Thymus (tissue), 11 donors: ENCODE measurements at regions not wholly inside any gene's neighbourhood (a gene's known extent, or its start where the extent isn't known, plus 50 kb on each side); places are given as distances from the start of the nearest gene placed in this dataset.
"Not testable (repeated sequence)": the region's sequence is repeated elsewhere in the genome, so short reads cannot be mapped to it uniquely, and the experiment has no call there.

Experiments
- DNase-seq, 9 donors: peaks; one replicate each; pipeline ENCODE4 v3.0.0-alpha.2; 2013; ENCODE audit warnings: low spot score in 9 of 9, low read depth in 6 of 9, missing footprints in 1 of 9
- H3K27ac ChIP-seq, 2 donors: one replicate each; pipeline ENCODE4 v1.5.1; 2013; ENCODE audit warnings: control low read depth in 1 of 2, low read depth in 1 of 2, low read length in 1 of 2, mild to moderate bottlenecking in 1 of 2, moderate library complexity in 1 of 2
- H3K27me3 ChIP-seq, 2 donors: one replicate each; pipeline ENCODE4 v1.5.1; 2013; ENCODE audit warnings: low read length in 1 of 2; ENCODE audit not compliant: control insufficient read depth in 2 of 2, insufficient read depth in 1 of 2
- H3K36me3 ChIP-seq, 2 donors: one replicate each; pipeline ENCODE4 v1.5.1; 2013; ENCODE audit warnings: low read length in 1 of 2, mild to moderate bottlenecking in 1 of 2, moderate library complexity in 1 of 2; ENCODE audit not compliant: control insufficient read depth in 2 of 2, insufficient read depth in 2 of 2
- H3K4me1 ChIP-seq, 2 donors: one replicate each; pipeline ENCODE4 v1.5.1; 2013; ENCODE audit warnings: low read length in 2 of 2; ENCODE audit not compliant: control insufficient read depth in 2 of 2, insufficient read depth in 2 of 2
- H3K4me3 ChIP-seq, 2 donors: one replicate each; pipeline ENCODE4 v1.5.1; 2013; ENCODE audit warnings: low read length in 2 of 2, control low read depth in 1 of 2, mild to moderate bottlenecking in 1 of 2
- H3K9me3 ChIP-seq, 2 donors: one replicate each; pipeline ENCODE4 v1.5.1; 2013; ENCODE audit warnings: low read length in 1 of 2, mild to moderate bottlenecking in 1 of 2; ENCODE audit not compliant: control insufficient read depth in 2 of 2, insufficient read depth in 1 of 2
- WGBS: extraction: QIAGEN DNeasy Blood & Tissue Kit; methylation state at CpG from one replicate; pipeline ENCODE4 v1.1.7; 2013; 5-methylcytosine and 5-hydroxymethylcytosine counted together
- donor health status: healthy.

DNA sequence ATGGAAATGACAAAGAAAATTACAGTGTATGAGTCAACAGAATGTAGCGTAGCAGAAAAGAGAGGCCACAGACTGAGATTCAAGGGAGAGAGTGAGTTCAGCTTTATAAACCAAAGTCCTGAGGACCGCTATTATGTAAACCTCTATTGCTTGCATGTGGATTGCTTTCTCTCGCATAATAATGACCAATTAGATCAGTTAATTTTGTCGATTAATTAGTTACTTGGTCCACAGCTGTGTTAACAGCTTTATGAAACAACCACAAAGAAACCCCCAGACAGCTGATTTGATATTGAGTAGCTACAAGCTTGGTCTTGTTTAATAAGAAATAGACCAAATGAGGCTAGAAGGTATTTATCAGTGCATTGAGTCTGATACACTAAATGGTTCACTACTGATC is 291.8 kb upstream of the ERCC4 start:
- no peak for DNase-seq
- no peak overlapping the region for H3K4me3 ChIP-seq
- no peaks in the 10 kb centered on the region for H3K27me3 ChIP-seq
- no peaks in the 10 kb centered on the region for H3K4me1 ChIP-seq
- 98% methylated on average over 4 of the region's 4 CpGs for WGBS
- H3K9me3 ChIP-seq = no peaks in the 10 kb centered on the region
- H3K27ac ChIP-seq = no peak overlapping the region
- H3K36me3 ChIP-seq = no peaks in the 10 kb centered on the region

DNA sequence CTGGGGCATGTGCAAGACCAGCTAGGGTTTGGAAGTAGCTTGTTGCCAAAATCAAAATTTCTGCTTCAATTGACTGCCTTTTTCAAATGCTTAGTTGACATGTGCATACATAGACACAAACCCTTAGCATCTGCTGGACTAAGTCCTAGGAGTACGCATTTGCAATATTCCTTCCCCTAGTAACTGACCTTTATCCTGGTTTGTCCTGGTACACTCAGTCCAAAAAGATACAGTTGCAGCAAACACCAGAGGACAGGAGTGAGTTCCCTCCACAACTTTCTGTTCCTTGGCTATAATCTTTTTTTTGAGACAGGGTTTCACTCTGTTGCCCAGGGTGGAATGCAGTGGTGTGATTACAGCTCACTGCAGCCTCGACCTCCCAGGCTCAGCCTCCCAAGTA is 290.2 kb upstream of the ERCC4 start:
- Histone ChIP-seq H3K27me3 (no peaks in the 10 kb centered on the region), H3K9me3 (no peaks in the 10 kb centered on the region), H3K36me3 (no peaks in the 10 kb centered on the region), H3K4me3 (no peak overlapping the region), H3K4me1 (no peaks in the 10 kb centered on the region), H3K27ac (no peak overlapping the region)
- no peak for DNase-seq
- 74% methylated on average over 2 of the region's 2 CpGs for WGBS

DNA sequence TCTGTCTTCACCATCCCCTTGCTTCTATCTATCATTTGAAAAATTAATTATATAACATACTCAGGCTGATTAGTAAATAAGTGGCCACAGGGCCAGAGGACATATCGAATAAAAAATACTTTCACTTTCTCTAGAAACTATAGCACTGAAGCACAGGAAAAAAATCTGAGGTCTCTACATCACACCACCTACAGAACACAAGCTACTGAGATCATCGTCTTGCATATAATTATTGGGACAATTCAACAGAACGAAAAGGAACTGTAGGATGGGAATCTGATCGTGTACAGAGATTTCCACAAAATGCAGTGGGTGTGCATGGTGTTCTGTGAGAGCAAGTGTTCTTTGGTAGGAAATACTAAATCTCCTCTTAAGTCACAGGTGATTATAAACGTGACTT is 289.6 kb upstream of the ERCC4 start:
- Histone ChIP-seq H3K4me1 (no peaks in the 10 kb centered on the region), H3K9me3 (no peaks in the 10 kb centered on the region), H3K36me3 (no peaks in the 10 kb centered on the region), H3K27me3 (no peaks in the 10 kb centered on the region), H3K4me3 (no peak overlapping the region), H3K27ac (no peak overlapping the region)
- no peak for DNase-seq
- 65% methylated on average over 5 of the region's 5 CpGs for WGBS

DNA sequence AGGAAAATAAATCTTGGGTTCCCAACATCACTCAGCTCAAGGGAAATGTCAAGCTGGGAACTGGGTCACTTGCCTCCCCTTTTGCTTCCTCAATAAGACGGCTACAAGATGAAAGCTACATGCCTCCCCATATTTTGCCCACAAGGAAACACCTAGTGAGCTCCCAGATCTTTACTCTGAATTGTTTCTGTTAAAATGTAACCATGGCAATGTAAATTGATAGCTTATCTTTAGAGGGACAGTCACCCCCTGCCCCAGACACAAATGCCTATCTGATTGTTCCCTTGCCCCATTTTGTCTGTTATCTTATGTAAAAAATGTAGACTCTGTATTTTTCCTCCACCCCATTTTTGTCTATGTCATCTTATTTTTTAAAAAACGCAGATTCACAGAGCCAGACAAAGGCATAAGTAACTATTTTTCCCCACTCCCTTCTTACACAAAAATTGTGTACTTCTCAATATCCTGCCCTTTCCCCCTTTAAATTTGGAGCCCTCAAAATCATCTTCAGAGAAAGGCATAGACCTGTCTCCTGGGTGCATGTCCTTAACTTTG is 288.7 kb upstream of the ERCC4 start:
- no peaks in the 10 kb centered on the region for H3K4me1 ChIP-seq
- no peak for DNase-seq
- H3K27me3 ChIP-seq = no peaks in the 10 kb centered on the region
- no peaks in the 10 kb centered on the region for H3K9me3 ChIP-seq
- H3K4me3 ChIP-seq = no peak overlapping the region
- H3K36me3 ChIP-seq = no peaks in the 10 kb centered on the region
- no peak overlapping the region for H3K27ac ChIP-seq
- 63% methylated on average over 2 of the region's 2 CpGs for WGBS

DNA sequence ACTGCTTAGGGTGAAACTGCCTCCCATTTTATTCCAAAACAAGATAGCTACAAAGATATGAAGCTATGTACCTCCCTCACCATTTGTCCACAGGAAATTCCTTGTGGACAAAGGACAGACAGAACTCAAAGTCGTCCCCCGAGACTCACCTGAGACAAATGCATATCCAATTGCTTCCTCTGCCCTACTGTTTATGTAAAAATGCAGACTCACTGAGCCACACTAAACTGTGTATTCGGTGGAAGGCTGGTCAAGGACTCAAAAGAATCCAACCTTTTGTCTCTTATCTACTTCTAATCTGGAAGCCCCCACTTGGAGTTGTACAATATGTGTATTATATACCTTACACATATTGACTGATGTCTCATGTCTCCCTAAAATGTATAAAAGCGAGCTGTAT is 288.0 kb upstream of the ERCC4 start:
- H3K4me1 ChIP-seq = no peaks in the 10 kb centered on the region
- no peak for DNase-seq
- WGBS = 63% methylated on average over 4 of the region's 4 CpGs
- no peak overlapping the region for H3K27ac ChIP-seq
- H3K4me3 ChIP-seq = no peak overlapping the region
- no peaks in the 10 kb centered on the region for H3K9me3 ChIP-seq
- no peaks in the 10 kb centered on the region for H3K36me3 ChIP-seq
- no peaks in the 10 kb centered on the region for H3K27me3 ChIP-seq

DNA sequence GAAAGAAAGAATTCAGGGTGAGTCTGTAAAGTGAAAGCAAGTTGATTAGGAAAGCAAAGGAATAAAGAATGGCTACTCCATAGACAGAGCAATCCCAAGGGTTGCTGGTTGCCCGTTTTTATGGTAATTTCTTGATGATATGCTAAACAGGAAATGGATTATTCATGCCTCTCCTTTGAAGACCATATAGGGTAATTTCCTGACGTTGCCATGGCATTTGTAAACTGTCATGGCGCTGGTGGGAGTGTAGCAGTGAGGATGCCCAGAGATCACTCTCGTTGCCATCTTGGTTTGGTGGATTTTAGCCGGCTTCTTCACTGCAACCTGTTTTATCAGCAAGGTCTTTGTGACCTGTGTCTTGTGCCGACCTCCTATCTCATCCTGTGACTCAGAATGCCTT is 287.4 kb upstream of the ERCC4 start:
- not testable (repeated sequence) for H3K27me3 ChIP-seq, H3K9me3 ChIP-seq, H3K4me3 ChIP-seq, H3K27ac ChIP-seq, DNase-seq, H3K36me3 ChIP-seq, H3K4me1 ChIP-seq
- WGBS = 87% methylated on average over 6 of the region's 6 CpGs

DNA sequence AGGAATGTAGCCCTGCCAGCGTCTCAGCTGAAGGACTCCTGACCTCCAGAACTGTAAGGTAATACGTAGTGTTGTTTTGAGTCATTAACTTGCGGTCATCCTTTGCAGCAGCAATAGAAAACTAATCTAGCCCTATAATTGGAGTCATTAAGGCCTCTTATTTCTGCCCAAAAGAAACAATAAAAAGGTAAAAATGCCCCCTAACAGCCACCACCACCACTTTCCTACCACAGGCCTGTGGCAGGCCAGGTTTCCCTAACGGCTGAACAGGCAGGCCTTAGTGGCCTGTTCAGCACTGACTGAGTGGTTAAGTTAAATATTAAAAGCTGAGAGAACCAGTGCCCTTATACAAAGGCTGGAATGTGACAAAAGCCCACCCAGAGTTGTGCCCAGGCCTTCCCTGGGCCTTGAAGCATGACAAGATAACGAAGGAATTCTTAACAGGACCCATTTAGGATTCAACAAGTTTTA is 286.5 kb upstream of the ERCC4 start:
- no peak overlapping the region for H3K27ac ChIP-seq
- H3K9me3 ChIP-seq = no peaks in the 10 kb centered on the region
- H3K4me1 ChIP-seq = no peaks in the 10 kb centered on the region
- no peaks in the 10 kb centered on the region for H3K27me3 ChIP-seq
- WGBS = 73% methylated on average over 5 of the region's 5 CpGs
- no peak overlapping the region for H3K4me3 ChIP-seq
- no peaks in the 10 kb centered on the region for H3K36me3 ChIP-seq
- DNase-seq = no peak

DNA sequence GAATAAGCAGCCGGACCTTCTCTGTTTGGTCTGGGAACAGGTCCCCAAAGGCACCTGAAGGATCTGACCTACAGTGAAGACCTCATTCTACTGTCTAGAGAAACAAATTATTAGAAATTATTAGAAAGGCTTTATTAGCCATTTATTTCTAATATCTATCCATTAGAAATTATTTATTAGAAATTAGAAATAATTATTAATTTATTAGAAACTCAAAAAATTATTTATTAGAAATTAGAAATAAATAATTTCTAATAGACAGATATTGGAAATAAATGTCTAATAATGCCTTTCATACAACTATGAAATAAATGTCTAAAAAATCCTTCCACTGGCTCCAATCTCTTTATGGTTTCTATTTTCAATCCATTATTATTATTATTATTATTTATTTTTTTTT is 285.7 kb upstream of the ERCC4 start:
- H3K27ac ChIP-seq = no peak overlapping the region
- WGBS = 94% methylated on average over 1 of the region's 1 CpG
- no peak for DNase-seq

DNA sequence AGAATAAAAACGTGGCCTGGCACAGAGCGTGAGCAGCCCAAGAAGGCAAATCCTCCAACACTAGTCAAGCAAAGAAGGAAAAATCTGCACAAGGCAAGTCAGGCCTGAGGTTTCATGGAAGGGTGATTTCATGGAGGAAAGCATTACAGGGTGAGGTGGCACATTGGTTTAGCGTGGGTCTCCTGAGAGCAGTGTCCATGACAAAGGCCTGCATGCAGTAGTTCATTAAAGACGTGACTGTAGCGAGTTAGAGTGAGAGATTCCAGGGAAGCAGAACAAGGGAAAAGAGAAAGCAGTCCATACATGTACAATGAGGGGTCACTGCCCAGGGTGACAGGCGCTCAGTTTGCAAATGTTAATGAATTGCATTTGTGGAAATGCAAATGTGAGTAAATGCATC is 285.0 kb upstream of the ERCC4 start:
- Histone ChIP-seq H3K27ac (no peak overlapping the region), H3K4me3 (no peak overlapping the region), H3K9me3 (no peaks in the 10 kb centered on the region), H3K27me3 (no peaks in the 10 kb centered on the region), H3K36me3 (no peaks in the 10 kb centered on the region), H3K4me1 (no peaks in the 10 kb centered on the region)
- 87% methylated on average over 6 of the region's 6 CpGs for WGBS
- DNase-seq = no peak

More for the DNA sequence above, 285.7 kb upstream of the ERCC4 start:
- Histone ChIP-seq H3K4me1 (no peaks in the 10 kb centered on the region), H3K27me3 (no peaks in the 10 kb centered on the region), H3K36me3 (no peaks in the 10 kb centered on the region), H3K9me3 (no peaks in the 10 kb centered on the region), H3K4me3 (no peak overlapping the region)

DNA sequence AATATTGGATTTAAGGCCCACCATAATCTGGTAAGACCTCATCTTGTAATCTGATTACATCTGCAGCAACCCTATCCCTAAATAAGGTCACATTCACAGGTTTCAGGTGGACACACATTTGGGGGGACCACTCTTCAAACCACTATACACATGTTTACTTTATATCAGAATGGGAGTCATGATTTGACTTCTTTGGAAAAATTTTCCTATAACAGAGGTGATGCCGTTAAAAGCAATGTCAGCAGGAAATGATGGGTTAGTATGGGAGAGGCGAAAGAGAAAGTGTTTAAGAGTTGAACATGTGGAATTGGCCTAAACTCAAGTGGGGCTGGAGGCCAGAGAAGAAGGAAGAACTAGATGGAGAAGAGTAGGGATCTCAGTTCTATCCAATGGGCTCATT is 281.7 kb upstream of the ERCC4 start:
- Histone ChIP-seq H3K36me3 (no peaks in the 10 kb centered on the region), H3K27ac (no peak overlapping the region), H3K9me3 (no peaks in the 10 kb centered on the region), H3K4me1 (no peaks in the 10 kb centered on the region), H3K4me3 (no peak overlapping the region), H3K27me3 (no peaks in the 10 kb centered on the region)
- WGBS = 92% methylated on average over 2 of the region's 2 CpGs
- no peak for DNase-seq
